NCI-H82 treated with DMSO at 0.1 percent for 48 hours (cell line): ENCODE measurements at regions not wholly inside any gene's neighbourhood (a gene's known extent, or its start where the extent isn't known, plus 50 kb on each side); places are given as distances from the start of the nearest gene placed in this dataset.

ENCODE experiments used
- DNase-seq: peaks from one replicate; lab custom pipeline; 2025; ENCODE audit not compliant: unreplicated experiment; lab: John Stamatoyannopoulos, UW

GRCh38 chr13:91151921-91152320, 195.6 kb upstream of the MIR17HG start:
- no peak for DNase-seq

- DNase-seq = no peak
These were observed 194.1 kb upstream of the MIR17HG start for GRCh38 chr13:91153372-91153771.

GRCh38 chr13:91154558-91155353, 192.7 kb upstream of the MIR17HG start:
- no peak for DNase-seq

GRCh38 chr13:91155512-91156114, 191.9 kb upstream of the MIR17HG start:
- DNase-seq = no peak

GRCh38 chr13:91157273-91158016, 190.0 kb upstream of the MIR17HG start:
- peak; percentile 78 for DNase-seq

GRCh38 chr13:91158017-91158395, 189.5 kb upstream of the MIR17HG start:
- DNase-seq = no peak

GRCh38 chr13:91162180-91162579, 185.3 kb upstream of the MIR17HG start:
- DNase-seq = no peak

GRCh38 chr13:91162589-91162988, 184.9 kb upstream of the MIR17HG start:
- no peak for DNase-seq

GRCh38 chr13:91165758-91166157, 181.7 kb upstream of the MIR17HG start:
- no peak for DNase-seq

- no peak for DNase-seq
These were observed 180.6 kb upstream of the MIR17HG start for GRCh38 chr13:91166714-91167511.

GRCh38 chr13:91167706-91168385, 179.6 kb upstream of the MIR17HG start:
- DNase-seq = no peak

- DNase-seq = no peak
These were observed 179.1 kb upstream of the MIR17HG start for GRCh38 chr13:91168386-91168711.

GRCh38 chr13:91169321-91170050, 178.0 kb upstream of the MIR17HG start:
- DNase-seq = no peak

- no peak for DNase-seq
These were observed 175.3 kb upstream of the MIR17HG start for GRCh38 chr13:91172160-91172559.

GRCh38 chr13:91174886-91175501, 172.5 kb upstream of the MIR17HG start:
- DNase-seq = no peak

- DNase-seq = no peak
These were observed 169.4 kb upstream of the MIR17HG start for GRCh38 chr13:91178099-91178498.

- DNase-seq = no peak
These were observed 165.6 kb upstream of the MIR17HG start for GRCh38 chr13:91181892-91182291.

GRCh38 chr13:91184244-91184926, 163.1 kb upstream of the MIR17HG start:
- no peak for DNase-seq

- peak; percentile 19 for DNase-seq
These were observed 162.1 kb upstream of the MIR17HG start for GRCh38 chr13:91185294-91185863.
